Ovary (tissue), 7 donors: ENCODE measurements at regions not wholly inside any gene's neighbourhood (a gene's known extent, or its start where the extent isn't known, plus 50 kb on each side); places are given as distances from the start of the nearest gene placed in this dataset.

Experiments used
- DNase-seq, 5 donors: peaks; one replicate each; pipeline ENCODE4 v3.0.0-alpha.2; 2019 to 2020
- H3K27ac ChIP-seq, 2 donors: fragments of 200-600 bp; one replicate each; pipeline versions ENCODE4 v1.5.1 to v1.8.0; 2019 to 2022
- H3K27me3 ChIP-seq: fragments of 200-600 bp; one replicate; pipeline ENCODE4 v1.8.0; 2022
- H3K36me3 ChIP-seq: fragments of 200-600 bp; sonication (generic); one replicate; pipeline ENCODE4 v1.5.1; 2019
- H3K4me1 ChIP-seq: one replicate; pipeline ENCODE4 v1.8.1; 2013; ENCODE audit warnings: mild to moderate bottlenecking, moderate library complexity; ENCODE audit not compliant: insufficient read depth
- H3K4me3 ChIP-seq: fragments of 200-600 bp; sonication (generic); one replicate; pipeline ENCODE4 v1.5.1; 2017
- H3K9me3 ChIP-seq, 2 donors: fragments of 200-600 bp in 1 of 2; sonication (generic) in 1 of 2; one replicate each; pipeline versions ENCODE4 v1.5.1 to v1.8.1; 2013 to 2019; ENCODE audit warnings: mild to moderate bottlenecking in 1 of 2, moderate library complexity in 1 of 2
- CTCF ChIP-seq, 3 donors: fragments of 450-650 bp in 2 of 3; fragments of 200-600 bp in 1 of 3; IDR thresholded peaks; one replicate each; pipeline versions ENCODE4 v1.5.1 to v1.8.0; 2016 to 2022; ENCODE audit warnings: antibody characterized with exemption in 3 of 3, mild to moderate bottlenecking in 1 of 3
- EP300 ChIP-seq: sonication (generic); formaldehyde crosslinking; IDR thresholded peaks from one replicate; pipeline ENCODE4 v1.6.1; 2017; ENCODE audit warnings: antibody characterized with exemption
- POLR2A ChIP-seq: fragments of 450-650 bp; IDR thresholded peaks from one replicate; pipeline ENCODE4 v1.6.1; 2017; ENCODE audit warnings: antibody characterized with exemption, mild to moderate bottlenecking, moderate library complexity
- WGBS, 3 donors: extraction: QIAGEN DNeasy Blood & Tissue Kit in 1 of 3; methylation state at CpG; one replicate each; pipeline versions ENCODE4 v1.1.5 to v1.1.7; 2013 to 2017; 5-methylcytosine and 5-hydroxymethylcytosine counted together
- intact Hi-C, 4 donors: fragments of 100-400 bp; cut with DNase I; formaldehyde crosslinking; loops; one replicate each; pipeline versions ENCODE4 v1.11.0 to v1.15.1; 2022 to 2023
- donor health status: DM: no; HTN: no; CAD: no; lungs with moderate emphysema.
- donor health status: DM: no; HTN: no; CAD: no.
- donor health status: Bipolar disorder and iron deficiency.
- donor health status: DM: no; HTN: no; CAD: no.
- donor health status: DM: yes; HTN: yes; CAD: no.

GRCh38 chr3:144391236-144391635 is 419.6 kb downstream of the DIPK2A start:
- Histone ChIP-seq H3K4me3 (no peak overlapping the region), H3K4me1 (no peaks in the 10 kb centered on the region), H3K9me3 (no peaks in the 10 kb centered on the region), H3K27me3 (no peaks in the 10 kb centered on the region), H3K36me3 (no peaks in the 10 kb centered on the region), H3K27ac (no peak overlapping the region)
- intact Hi-C loops = no loop called here
- TF ChIP-seq POLR2A = no peak
- TF ChIP-seq EP300 = no peak
- TF ChIP-seq CTCF (IDR thresholded peaks at IDR 0.05) = no peak
- no peak for DNase-seq

DNA sequence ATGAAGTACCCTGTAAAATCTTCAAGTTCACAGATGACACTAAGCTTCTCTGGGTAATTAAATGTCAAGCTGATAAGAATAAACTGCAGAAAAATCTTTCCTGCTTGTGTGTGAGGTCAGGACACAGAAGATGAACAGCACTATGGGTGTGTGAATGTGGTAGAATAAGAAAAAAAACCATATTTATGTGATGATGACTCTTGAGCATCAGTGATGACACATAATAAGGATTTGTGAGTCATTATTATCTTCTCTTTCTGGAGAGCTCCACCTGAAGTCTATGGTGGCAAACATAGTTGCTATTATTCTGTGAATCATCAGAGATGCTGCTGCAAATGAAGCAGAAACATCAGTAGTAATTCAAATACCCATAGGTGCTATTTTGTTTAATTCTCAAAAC is 422.4 kb downstream of the DIPK2A start:
- DNase-seq = no peak
- Histone ChIP-seq H3K4me3 (no peak overlapping the region), H3K27me3 (no peaks in the 10 kb centered on the region), H3K27ac (no peak overlapping the region), H3K36me3 (no peaks in the 10 kb centered on the region), H3K4me1 (no peaks in the 10 kb centered on the region), H3K9me3 (no peaks in the 10 kb centered on the region)
- intact Hi-C loops = no loop called here
- TF ChIP-seq EP300 (no peak), POLR2A (no peak), CTCF (IDR thresholded peaks at IDR 0.05) (no peak)

DNA sequence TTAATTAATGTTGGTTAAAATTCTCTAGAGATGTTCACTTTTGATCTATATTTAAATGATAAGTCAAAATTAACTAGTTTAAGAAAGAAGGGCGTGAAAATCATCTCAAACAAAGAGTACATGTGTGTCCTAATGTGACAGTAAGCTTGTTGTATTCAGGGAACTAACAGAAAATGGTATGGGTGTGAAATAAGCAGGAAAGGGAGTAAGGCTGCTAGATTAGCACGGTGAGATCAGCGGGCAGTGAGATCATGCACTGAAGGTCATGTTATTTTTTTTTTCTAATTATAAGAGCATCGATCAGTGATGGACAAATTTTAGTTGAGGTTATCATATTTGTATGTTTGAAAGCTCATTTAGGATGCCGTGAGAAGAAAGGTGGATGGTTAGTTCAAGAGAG is 430.8 kb downstream of the DIPK2A start:
- no peak for DNase-seq
- WGBS, 3 donors = 78 to 84% (median 83%) methylated on average over 5 of the region's 5 CpGs
- no peaks in the 10 kb centered on the region for H3K9me3 ChIP-seq
- H3K27me3 ChIP-seq = no peaks in the 10 kb centered on the region
- no peaks in the 10 kb centered on the region for H3K36me3 ChIP-seq
- no peak overlapping the region for H3K4me3 ChIP-seq
- TF ChIP-seq CTCF (IDR thresholded peaks at IDR 0.05) = no peak
- no peak for TF ChIP-seq EP300
- H3K4me1 ChIP-seq = no peaks in the 10 kb centered on the region
- intact Hi-C loops = no loop called here
- H3K27ac ChIP-seq = no peak overlapping the region

GRCh38 chr3:144403040-144403457 is 431.4 kb downstream of the DIPK2A start:
- DNase-seq = no peak
- TF ChIP-seq CTCF (IDR thresholded peaks at IDR 0.05) (no peak), POLR2A (no peak), EP300 (no peak)
- H3K4me1 ChIP-seq = no peaks in the 10 kb centered on the region
- H3K4me3 ChIP-seq = no peak overlapping the region
- no peaks in the 10 kb centered on the region for H3K36me3 ChIP-seq
- H3K9me3 ChIP-seq = no peaks in the 10 kb centered on the region
- H3K27ac ChIP-seq = no peak overlapping the region
- WGBS, 3 donors = 69 to 77% (median 76%) methylated on average over 3 of the region's 3 CpGs
- no peaks in the 10 kb centered on the region for H3K27me3 ChIP-seq
- intact Hi-C loops = no loop called here

- 89 to 92% (median 91%) methylated on average over 2 of the region's 2 CpGs for WGBS, 3 donors
- no peak overlapping the region for H3K27ac ChIP-seq
- H3K9me3 ChIP-seq = no peaks in the 10 kb centered on the region
- TF ChIP-seq EP300 (no peak), POLR2A (no peak), CTCF (IDR thresholded peaks at IDR 0.05) (no peak)
- intact Hi-C loops = no loop called here
- no peak overlapping the region for H3K4me3 ChIP-seq
- no peaks in the 10 kb centered on the region for H3K4me1 ChIP-seq
- no peaks in the 10 kb centered on the region for H3K27me3 ChIP-seq
- DNase-seq = no peak
- no peaks in the 10 kb centered on the region for H3K36me3 ChIP-seq
These were observed 435.7 kb downstream of the DIPK2A start for GRCh38 chr3:144407335-144407734.
